Dedifferentiated amniotic fluid mesenchymal stem cell (primary cell): ENCODE measurements at regions not wholly inside any gene's neighbourhood (a gene's known extent, or its start where the extent isn't known, plus 50 kb on each side); places are given as distances from the start of the nearest gene placed in this dataset.
"Not testable (repeated sequence)": the region's sequence is repeated elsewhere in the genome, so short reads cannot be mapped to it uniquely, and the experiment has no call there.

Source experiments
- DNase-seq: peaks from one replicate; pipeline ENCODE4 v3.0.0-alpha.2; 2016; ENCODE audit errors: extremely low spot score

DNA sequence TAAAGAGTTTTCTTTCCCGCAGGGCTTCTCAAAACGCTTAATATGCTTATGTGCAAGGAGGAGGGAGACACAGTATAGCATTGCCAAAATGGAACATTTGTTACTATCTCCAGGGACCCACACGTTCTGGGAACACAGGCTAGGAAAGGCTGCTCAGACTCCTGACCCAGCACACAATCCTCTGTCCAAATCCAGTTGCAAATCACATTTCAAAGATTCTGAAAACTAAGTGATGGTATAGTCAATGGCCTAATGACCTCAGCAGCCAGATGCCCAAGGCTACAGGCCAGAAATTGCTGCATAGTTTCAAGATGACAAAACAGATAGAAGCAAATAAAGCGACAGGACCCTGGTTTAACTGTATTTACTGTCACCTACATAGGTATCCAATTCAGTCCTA is 97.0 kb upstream of the GRIP1 start:
- no peak for DNase-seq

DNA sequence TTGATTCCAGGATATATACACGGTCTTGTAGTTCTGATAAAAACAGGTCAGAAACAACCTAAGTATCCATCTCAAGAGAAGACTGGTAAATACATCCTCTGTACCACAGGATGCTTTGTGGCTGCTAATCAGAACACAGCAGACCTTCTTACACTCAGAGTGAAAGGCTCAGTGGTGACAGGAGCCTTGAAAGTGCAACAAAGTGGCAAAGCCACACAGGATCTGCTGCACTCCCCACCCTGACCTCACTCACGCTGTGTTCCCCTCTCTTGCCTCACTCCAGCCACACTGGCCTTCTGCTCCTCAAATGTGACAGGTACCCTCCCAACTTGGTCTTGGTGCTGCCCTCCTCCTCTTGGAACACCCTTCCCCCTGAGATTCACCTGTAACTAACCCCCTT is 98.1 kb upstream of the GRIP1 start:
- no peak for DNase-seq

DNA sequence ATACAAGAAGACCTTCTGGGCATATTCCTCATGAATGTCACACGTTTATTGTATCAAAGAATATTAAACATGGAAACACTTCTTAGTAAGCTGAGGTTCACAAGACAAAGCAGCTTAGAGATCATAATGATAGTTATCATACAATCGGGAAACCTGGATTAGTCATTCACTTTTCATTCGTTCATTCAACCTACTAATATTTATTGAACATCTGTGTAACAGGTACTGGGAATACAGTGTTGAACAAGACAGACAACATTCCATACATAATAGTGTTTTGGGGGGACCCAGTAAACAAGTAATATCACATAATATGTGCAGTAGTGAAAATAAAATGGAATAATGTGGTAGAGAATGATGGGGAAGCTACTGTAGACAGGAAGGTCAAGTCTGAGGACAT is 100.6 kb upstream of the GRIP1 start:
- DNase-seq = no peak

DNA sequence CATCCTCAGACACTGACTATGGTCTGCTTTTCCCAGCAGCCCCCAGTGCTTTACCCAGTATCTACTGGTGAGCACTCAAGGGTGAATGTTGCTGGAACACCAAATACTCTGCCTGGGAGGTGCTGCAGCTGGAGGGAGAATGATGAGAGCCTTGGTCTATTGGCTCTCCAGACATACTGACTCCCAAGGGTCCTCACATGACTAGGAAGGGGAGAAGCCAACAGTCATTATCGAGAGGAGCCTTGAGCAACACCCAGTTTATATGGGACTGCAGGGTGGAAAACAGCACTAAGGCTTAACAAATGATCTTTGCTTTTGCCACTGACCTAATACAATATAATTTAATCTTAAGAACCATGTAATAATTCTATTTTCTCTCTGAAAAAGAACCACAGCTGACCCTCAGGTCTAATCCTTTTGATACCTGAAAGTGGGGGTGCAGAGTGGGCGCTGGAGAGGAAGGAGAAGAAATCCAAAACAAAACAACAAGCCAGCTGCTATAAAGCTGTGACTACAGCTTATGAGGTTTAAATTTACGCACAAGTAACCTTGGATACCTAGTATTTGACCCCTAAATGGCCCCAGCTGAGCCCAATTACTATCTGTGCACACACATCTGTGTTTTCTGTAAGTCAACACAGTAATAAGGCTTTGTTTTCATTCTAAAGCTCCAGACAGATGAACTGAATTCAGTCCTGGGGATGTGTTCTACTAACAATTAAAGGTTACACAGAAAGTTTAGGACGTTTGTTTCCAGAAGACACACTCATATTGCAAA is 107.8 kb upstream of the GRIP1 start:
- no peak for DNase-seq

DNA sequence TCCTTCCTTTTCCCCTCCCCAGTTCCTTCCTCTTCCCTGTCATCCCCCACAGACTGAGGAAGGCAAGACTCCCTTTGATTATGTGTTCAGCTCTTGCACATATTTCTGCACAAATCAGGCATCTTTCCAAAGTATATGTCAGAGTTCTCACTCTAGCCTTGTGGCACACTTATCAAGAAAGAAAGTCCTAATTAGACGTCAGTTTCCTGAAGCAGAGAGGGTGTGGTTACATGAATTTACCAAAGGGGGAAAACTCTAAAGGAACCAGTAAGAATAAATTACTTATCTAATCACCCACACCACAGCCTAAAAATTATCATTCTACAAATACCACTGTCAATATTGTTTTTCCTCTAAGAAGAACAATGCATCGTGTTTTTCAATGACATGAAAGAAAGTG is 120.7 kb upstream of the GRIP1 start:
- no peak for DNase-seq

DNA sequence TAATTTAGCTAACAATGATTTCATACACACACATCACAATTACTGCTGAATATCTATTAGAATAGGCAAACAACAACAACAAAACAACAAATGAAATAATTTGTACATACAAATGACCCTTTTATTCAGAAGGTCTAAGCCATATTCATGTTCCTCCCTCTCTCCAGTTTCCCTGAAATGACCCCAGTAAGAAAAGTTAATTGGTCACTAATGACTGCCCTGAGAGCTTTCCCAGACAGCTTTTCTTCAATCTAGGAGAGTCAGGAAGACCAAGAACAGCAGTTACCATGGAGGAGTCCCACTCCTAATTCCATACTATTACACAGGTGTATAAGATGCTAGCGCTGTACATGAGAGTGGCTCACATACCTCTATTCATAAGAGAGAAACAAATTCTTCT is 121.2 kb upstream of the GRIP1 start:
- no peak for DNase-seq

DNA sequence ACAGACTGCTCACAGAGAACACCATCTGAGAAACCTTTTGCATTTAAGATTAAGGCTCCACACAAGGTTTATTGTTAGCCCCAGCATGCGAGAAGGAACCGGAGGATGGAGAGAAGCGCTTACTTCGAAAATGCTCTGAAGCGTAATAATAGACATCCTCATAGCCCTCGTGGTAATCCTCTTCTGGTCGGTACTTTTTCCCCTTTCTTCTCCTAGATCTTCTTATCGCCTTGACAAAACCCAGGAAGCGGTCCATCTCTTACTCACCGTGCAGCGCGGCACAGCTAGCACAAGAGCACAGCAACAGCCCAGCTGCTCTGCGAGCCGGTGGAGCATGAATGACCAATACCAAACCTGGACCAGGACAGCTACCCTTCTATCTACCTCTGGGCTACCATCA is 125.1 kb upstream of the GRIP1 start:
- no peak for DNase-seq

DNA sequence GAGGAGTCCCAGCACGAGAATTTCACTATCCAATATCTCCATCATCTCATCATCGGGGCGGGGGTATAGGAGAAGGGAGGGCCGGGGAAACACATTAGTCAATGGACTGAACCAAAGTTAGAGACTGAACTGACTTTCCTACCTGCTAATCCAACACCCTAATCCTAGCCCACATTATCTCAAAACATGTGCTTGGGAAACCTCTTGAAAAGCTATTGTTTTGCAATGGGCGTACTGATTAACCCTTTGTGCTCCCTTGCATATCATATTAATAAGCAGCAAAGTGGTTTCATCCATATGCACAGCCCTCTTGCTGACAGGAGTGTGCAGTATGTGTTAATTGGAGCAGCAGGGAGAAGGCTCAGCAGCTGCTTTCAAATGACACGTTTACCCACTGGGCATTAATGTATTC is 125.7 kb upstream of the GRIP1 start:
- DNase-seq = no peak

DNA sequence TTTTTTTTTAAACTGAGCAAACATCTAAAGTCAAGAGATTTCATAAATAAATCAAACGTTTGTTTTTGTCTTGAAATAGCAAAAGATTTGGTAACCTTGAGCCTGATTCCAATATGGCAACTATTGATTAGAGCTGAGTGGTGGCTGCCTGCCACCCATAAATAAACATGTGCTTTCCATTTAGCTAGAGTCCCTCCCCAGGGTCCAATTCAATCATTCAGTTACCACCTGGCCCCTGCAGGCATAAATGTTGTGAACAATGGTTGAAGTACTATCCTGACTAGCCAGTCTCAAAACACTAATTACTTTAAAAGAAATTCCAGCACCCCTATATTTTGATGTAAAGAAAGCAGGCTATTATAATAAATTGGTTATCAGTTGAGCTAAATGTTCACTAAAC is 129.7 kb upstream of the GRIP1 start:
- DNase-seq = no peak

DNA sequence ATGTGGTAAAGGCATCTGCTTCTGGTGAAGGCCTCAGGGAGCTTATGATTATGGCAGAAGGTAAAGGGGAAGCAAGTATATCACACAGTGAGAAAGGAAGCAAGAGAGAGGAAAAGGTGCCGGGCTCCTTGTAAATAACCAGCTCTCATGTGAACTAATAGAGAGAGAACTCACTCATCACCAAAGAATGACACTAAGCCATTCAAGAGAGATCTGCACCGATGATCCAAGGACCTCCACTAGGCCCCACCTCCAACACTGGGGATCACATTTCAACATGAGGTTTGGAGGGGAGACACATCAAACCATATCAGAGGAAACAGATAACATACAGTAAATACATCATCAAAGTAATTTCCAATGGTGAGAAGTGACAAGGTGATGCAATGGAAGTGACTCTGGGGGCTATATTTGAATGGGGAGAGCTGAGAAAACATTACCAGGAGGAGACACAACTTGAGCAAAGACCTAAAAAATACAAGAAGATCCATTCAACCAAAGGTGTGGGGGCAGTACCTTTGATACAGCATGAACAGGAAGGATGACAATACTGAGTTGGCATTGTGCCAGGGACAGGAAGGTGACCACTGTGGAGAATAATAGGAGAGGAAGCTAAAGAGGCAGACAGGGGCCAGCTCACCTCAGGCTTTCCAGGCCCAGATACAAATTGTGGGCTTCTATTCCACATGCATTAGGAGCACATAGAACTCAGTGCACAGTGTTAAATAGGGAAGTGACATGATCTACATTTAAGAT is 134.4 kb upstream of the GRIP1 start:
- no peak for DNase-seq

DNA sequence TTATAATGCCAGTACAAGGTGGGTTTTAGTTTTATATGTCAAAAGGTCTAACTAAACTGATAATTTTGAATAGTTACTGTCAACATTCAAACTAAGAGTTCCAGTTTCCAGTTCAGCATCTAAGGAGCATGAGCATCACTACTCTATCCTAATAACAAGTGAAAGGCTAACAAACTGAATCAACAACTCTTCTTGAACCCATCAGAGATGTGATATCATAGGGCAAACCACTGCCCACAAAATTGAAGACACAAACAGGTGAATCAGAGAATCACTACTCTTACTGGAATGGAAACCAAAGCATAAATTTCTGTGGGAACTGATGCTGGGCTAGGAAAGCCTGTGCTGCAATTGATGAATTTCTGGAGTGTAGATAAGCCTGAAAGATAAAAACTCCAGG is 140.7 kb upstream of the GRIP1 start:
- DNase-seq = no peak

DNA sequence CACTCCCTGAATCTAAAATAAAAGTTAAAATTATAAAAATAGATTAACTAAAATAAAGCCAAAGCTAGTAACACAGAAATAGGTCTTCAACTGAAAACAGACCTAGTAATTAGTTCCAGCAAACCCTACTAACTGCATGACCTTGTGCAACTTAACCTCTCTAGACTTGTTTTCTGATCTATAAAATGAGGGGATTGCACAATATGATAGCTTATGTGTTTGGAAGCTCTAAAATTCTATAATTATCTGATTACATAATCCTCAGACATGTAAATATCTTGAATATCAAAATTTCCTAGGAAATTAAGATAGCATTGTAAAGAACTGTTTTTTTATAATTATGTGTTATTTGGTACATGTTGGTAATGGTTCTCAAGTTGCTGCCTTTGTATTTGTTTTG is 144.1 kb upstream of the GRIP1 start:
- no peak for DNase-seq

DNA sequence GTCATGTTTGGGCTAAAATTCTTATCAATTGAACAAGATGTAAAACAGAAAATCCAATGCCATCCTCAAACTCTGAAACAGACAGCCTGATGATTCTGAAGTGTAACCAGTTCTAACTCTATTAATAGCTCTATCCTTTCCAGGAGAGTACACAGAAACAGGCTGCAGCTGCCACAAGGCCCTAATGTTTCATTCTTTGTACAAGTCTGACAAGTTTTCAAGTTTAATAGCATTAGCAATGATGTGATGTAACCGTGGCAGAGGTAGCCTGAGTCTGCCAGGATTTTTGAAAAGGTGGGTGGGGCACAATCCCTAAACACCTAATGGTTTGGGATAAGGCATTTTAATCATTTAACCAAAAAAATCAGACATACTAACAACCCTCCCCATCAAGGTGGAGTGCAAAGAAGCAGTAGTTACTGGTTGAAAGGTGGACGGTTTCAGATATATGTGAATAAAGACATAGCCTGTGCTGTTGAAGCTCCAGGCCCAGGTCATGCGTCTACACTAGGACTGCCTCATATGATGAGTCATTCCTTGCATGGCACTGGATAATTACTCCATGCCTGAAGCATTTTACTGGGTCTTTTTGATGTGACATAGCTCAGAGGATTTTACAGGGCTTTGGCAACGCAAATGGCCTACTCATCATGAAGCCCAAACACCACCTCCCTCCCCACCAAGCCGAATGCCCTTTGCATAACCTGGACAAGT is 145.1 kb upstream of the GRIP1 start:
- no peak for DNase-seq

DNA sequence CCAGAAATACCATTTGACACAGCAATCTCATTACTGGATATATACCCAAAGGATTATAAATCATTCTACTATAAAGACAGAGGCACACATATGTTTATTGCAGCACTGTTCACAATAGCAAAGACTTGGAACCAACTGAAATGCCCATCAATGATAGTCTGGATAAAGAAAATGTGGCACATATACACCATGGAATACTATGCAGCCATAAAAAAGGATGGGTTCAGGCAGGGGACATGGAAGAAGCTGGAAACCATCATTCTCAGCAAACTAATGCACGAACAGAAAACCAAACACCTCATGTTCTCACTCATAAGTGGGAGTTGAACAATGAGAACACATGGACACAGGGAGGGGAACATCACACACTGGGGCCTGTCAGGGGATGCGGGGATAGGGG is 147.0 kb upstream of the GRIP1 start:
- DNase-seq = not testable (repeated sequence)

DNA sequence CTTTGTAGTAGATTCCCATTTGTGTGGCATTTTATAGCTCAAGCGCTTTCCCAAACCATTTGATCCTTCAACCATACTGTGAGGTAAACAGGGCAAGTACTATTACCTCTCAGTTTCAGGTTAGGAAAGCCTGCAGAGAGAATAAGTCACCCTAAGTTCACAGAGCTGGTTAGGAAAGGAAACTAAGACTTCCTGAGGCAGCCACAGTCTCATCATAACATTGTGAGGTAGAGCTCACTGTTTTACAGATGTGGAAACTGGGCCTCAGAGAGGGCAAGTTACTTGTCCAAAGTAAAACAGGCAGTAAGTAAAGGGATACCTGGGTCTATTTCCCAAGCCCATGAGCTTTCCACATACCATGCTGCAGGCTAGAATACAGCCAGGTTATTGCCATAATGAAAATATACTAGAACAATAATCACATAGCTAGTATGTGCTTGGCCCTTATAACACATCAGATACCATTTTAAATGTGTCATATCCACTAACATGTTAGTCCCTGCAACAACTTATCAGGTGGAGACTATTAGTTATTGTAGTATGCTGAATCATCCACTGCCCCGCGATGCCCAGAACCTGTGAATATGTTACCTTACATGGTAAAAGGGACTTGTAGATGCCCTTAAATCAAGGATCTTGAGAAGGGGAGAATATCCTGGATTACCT is 150.9 kb upstream of the GRIP1 start:
- DNase-seq = no peak

DNA sequence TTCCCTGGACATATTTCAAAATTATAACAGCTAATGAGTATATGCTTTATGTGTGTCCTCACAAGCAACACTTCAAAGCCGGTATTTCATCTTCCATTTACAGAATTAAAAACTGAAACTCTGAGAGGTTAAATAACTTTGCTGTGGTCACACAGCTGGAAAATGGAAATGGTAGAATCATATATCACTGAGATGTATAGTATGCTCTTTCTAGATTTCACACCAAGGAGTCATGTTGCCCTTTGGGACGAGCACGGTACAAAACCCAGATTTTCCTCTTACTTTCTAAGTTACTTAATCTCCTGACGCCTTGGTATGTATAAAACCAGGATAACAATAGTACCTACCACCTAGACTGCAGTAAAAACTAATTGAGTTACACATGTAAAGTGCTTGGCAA is 152.6 kb upstream of the GRIP1 start:
- DNase-seq = no peak

DNA sequence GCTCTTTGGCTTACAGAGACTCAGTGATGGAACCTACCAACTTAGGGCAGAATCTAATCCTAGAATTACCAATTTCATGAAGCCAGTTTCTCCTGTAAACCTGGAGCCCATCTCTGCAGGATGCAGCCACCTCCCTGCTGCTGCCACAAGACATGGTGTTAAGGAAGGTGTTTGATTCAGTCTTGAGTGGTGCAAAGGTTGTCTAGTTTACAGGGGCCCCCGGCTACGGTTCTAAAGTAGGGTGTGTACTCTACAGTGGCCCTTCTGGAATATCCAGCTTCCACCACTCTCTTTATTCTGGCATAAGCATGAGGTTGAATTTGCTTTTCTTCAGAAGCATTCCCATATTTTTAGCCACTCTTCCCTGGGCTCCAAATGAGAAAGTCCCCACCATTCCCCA is 154.1 kb upstream of the GRIP1 start:
- DNase-seq = no peak

DNA sequence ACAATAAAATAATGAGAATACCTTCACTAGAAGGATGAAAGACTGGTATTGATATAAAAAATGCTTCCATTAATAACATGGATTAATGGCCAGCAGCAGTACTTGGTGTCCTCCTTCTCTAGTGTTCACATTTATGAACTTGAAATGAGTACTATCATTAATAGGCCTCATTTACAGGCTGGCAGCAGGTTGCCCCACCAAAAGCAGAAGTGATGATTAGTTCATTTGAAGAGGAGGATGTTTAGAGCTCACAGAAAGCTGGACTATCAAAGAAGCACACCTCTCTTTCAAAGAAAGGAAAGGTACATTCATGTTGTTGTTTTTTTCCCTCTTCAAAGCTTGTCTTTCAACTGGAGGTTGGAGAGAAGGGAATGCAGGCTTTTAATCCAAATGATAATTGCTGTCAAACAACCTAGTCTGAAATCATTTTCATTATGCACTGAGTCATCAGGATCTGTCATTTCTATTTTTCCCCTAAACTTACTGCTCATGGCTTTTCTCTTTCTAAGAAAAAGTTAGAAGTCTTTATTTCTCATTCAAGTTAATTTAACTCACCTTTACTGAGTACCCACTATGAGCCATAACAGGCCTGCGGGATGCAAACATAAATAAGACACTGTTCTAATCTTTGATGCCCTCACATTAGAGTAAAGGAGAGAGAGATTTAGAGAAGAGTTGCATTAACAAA is 157.9 kb upstream of the GRIP1 start:
- no peak for DNase-seq

DNA sequence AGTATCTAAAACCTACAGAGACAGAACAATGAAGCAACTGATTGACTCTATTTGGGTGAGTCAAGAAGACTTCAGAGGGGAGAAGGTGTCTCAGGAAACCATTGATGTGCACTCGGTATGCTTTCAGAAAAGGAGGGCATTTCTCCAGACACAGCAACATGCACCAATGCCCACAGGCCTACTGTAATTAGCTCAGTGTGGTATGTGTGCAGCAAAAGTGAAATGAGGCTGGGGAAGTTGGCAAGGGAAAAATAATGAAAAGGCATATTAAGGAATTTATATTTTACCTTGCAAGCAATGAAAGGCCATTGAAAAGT is 158.4 kb upstream of the GRIP1 start:
- DNase-seq = no peak

DNA sequence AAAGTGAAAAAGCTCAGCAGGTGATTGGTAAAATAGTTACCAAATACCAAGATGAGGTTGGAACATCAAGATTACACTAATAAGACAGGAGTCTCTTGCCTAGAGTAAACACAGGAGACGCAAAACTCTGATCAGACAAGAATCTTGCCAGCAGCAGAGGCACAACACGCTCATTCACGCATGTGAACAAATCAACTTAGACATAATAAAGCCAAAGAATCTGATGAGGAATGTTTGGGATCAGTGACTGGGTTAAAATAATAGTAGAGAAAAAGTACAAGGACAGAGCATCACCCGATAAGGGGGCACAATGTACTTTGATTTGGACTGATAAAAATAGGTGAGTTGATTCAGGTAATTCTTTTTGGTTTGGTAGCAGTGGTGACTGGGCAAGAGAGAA is 159.5 kb upstream of the GRIP1 start:
- no peak for DNase-seq

DNA sequence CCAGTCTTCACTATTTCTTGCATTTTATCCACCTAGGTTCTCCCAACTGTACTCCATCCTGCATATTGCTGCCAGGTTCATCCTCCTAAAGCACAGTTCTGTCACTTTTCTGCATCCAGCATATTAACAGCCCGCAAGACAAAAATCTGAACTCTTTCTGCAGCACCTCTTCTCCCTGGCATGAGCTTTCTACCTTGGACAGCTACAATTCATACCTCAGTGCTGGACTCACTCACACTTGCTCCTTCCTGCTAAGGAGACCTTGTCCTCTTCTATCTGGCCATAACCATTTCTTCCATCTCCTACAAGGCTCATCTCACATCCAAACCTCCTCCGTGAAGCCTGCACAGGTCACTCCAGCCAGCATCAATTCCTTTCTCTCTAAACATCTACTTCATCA is 170.1 kb upstream of the GRIP1 start:
- DNase-seq = no peak

DNA sequence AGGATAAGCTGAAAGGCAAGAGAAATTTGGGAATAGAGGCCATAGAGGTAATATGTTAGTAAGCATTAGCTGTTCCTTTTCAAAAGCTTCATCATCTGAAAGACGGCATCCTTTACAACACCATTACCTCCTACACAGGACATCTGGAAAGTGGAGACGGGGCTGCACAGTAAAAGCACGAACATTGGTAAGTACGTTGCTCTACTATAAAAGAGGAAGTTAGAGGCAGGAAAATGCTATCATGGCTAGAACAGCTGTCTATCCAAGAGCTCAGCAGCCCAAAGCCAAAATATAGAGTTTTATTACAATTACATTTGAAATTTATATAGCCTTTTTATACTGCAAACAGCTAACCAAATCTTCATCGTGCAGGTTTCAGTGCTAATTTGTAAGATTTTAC is 172.3 kb upstream of the GRIP1 start:
- DNase-seq = no peak
